GM18951 (cell line): ENCODE measurements at regions not wholly inside any gene's neighbourhood (a gene's known extent, or its start where the extent isn't known, plus 50 kb on each side); places are given as distances from the start of the nearest gene placed in this dataset.

ENCODE experiments used
- POLR2A ChIP-seq: IDR thresholded peaks from 4 replicates; pipeline ENCODE4 v1.6.1; 2011; ENCODE audit warnings: mild to moderate bottlenecking; ENCODE audit not compliant: insufficient read length, insufficient read depth; ENCODE audit errors: extremely low read depth
- in situ Hi-C: fragments of 300-500 bp; cut with MboI; formaldehyde crosslinking; loops from one replicate; pipeline ENCODE4 v1.12.0; 2022; ENCODE audit warnings: low sequenced_read_pairs, mixed read lengths, inconsistent platforms; ENCODE audit not compliant: unreplicated experiment

DNA sequence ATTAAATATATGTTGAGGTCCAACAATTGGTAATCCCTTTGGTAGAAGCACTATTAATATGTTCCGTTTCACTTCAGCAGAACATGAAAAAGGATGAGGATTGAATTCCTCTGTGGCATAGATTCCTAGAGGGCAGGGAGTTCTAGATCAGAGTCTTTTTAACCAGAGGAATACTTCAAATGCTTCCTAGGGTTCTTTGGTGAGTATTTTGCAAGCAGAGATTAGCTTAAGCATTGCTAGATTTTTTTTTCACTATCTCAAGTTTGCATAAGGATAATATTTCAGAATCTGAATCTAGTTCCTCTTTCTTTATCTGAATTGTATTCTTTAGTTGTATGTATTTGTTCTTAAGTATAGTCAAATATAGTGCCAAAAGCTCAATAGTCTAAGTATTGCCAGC is 116.6 kb upstream of the ADAMTSL1 start:
- in situ Hi-C loops: no loop called here
- no peak for TF ChIP-seq POLR2A

DNA sequence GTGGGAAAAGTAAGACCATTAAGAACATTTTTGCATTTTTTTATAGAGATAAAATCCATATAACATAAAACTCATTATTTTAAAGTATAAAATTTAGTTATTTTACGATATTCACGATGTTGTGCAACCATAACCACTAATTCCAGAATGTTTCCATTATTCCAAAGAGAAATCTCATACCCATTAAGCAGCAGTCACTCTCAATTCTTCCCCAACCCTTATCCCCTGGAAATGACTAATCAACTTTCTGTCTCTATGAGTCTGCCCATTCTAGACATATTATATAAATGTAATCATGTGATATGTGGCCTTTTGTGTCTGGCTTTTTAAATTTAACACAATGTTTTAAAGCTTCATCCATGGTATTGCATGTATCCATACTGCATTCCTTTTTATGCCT is 115.6 kb upstream of the ADAMTSL1 start:
- no peak for TF ChIP-seq POLR2A
- in situ Hi-C loops: no loop called here

DNA sequence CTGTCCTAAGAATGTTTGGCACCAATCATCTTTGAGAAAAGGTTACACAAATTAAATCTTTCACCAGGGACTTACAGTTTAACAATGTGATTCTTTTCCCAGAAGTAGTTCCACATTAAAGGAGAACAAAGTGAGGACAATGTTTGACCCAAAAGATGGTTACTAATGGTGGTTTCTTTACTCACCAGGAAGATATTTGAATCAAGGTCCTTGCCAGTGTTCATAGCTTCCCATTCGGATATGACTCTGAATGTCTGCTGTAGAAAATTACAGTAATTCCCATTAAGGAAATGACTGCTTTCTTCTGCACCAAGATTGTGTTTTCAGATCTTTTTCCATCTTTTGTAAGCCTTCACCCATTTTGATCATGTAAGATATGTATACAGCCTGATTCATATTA is 114.6 kb upstream of the ADAMTSL1 start:
- TF ChIP-seq POLR2A: no peak
- in situ Hi-C loops: no loop called here

DNA sequence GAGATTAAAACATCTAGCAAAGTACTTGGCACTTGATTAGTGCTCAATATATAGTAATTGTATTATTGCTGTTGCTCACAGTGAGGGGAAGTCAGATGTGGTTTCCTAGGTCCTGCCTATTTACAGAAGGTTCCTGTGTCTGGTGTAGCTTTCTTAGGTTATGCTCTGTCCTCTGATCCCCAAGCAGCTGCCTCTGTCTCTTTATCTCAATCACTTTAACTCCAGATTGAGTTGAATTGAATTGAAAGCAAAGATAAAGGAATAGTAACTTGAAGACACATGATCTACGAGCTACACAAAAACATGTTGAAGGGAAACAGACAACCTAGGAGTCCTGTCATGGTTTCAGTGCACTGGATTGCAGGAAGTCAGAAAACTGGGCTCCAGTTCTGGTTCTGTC is 113.9 kb upstream of the ADAMTSL1 start:
- no peak for TF ChIP-seq POLR2A
- in situ Hi-C loops: no loop called here

DNA sequence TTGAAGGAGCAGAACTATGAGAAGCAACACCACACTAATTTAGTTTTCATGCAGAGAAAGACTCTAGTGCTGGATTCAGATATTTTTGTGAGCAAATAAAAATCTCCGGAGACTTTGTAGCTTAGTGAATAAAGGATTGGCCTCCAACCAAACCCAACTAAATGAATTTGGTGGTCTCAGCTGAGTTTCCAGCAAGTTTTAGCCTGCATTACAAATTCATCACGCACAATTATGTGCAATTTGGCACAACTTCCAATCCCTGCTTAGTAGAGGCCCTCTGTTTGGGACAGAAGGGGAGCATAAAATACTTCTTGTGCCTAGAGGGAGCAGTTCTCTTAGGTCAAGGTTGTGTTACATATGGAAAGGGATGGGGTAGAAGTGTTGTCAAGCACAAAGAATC is 112.3 kb upstream of the ADAMTSL1 start:
- in situ Hi-C loops: no loop called here

DNA sequence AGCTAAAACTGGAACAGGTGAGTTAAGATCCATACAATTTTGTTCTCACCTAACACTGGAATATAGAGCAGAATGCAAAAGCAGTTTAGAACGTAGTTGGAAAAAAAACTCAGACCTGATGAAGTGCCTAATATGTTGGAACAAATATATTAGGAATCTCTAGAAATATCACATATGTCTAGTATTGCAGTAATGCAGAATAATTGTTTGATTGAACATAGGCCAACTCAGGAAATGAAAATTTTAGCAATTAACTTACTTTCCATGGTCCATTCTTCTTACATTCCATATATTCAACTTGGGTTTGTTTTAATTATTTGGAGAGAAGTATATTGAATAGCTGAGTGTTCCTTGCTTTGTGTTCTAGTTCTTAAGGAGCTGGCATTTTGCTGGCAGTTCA is 111.8 kb upstream of the ADAMTSL1 start:
- in situ Hi-C loops: no loop called here
- no peak for TF ChIP-seq POLR2A

More for the DNA sequence above, 112.3 kb upstream of the ADAMTSL1 start:
- no peak for TF ChIP-seq POLR2A

DNA sequence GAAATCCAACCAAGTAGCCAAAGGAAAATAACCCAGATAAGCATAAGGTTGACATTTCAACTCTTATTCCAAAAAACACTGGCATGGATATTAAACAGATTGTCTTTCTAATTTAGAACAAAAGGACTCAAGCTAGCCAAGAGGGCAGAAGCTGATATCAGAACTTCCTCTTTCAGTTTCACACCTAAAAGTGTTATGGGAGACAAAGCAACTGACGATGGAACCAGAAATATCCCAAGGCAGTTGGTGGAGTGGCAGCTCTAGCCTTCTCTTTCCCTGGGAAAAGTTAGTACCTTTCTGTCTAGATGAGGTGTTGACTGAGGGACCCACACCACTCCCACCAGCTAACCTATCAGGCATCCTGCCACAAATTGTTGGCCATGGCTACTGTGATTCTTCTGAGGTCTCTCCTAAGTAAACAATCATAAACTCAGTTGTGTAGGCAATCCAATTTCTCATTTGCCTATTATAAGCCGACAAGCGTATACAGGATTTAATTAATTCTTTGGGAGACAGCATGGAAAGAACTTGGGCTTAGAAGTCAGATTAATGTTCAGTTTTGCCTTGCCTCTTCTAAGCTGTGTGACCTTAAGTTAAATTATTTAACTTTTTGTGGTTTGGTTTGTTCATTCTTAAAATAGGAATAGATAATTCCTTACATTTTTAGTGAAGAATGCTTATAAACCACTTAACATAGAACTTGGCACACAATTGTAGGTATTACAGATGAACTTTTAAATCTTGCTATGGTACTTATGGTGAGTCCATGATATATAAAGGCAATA is 110.9 kb upstream of the ADAMTSL1 start:
- no peak for TF ChIP-seq POLR2A
- in situ Hi-C loops: no loop called here

DNA sequence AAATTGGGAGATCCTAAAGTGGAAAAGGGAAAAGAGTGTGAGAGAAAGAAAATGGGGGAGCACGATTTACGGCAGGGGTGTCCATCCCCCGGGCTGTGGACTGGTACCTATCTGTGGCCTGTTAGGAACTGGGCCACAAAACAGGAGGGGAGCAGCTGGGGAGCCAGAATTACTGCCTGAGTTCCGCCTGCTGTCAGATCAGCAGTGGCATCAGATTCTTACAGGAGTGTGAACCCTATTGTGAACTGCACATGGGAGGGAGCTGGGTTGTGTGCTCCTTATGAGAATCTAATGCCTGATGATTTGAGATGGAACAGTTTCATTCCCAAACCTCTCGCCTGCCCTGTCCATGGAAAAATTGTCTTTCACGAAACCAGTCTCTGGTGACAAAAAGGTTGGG is 108.3 kb upstream of the ADAMTSL1 start:
- in situ Hi-C loops: no loop called here

DNA sequence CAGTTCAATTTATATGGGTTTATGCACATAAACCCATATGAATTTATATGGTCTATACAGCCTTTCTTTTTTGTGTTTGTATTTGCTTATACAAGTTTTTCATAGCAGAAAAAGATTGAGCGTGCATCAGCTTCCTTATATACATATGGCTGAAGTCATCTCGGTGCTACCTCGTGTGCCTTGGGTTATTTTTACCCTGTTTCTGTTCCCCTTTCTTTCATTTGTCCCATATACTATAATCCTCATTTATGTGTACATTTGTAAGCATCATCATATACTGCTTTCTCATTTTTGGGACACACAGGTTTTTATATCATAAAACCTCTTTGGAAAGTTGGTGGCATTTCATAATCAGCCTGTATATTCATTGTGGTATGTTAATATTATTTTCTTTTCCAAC is 107.8 kb upstream of the ADAMTSL1 start:
- in situ Hi-C loops: no loop called here
- no peak for TF ChIP-seq POLR2A

More for the DNA sequence above, 108.3 kb upstream of the ADAMTSL1 start:
- TF ChIP-seq POLR2A: no peak

DNA sequence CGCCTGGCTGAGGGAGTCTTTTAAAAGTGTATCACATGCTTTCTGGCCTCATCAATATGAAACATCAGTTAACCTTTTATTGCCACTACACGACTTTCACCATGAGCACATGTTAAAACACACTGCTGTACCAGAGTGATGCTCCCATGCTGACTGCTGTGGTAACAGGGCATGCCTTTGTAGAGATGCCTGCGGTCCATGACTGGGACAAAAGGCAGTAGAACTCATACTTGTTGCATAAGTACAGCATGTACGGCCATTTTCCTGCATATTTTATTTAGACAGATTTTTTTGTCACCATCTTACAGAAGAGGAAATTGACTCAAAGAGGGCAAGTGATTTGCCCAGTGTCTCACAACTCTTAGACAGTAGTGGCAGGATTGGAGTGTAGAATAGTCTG is 105.7 kb upstream of the ADAMTSL1 start:
- in situ Hi-C loops: no loop called here
- TF ChIP-seq POLR2A: no peak

DNA sequence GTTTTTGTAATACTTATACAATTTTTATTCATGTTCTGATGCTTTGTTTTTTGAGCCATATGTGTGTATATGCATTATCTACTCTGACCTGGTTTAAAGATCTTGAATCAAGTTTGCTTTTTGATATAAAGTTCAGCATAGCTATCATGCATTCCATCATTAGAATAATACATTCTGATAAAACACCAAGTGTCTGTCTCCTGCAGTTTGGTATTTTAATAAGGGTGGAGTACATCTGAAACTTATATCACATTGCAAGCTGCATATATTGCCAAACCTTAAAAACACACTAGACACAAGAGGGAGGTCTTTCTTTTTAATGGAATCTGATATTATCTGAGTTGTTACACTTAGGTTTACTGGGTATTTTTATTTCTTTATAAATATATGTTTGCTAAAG is 102.8 kb upstream of the ADAMTSL1 start:
- in situ Hi-C loops: no loop called here
- no peak for TF ChIP-seq POLR2A

DNA sequence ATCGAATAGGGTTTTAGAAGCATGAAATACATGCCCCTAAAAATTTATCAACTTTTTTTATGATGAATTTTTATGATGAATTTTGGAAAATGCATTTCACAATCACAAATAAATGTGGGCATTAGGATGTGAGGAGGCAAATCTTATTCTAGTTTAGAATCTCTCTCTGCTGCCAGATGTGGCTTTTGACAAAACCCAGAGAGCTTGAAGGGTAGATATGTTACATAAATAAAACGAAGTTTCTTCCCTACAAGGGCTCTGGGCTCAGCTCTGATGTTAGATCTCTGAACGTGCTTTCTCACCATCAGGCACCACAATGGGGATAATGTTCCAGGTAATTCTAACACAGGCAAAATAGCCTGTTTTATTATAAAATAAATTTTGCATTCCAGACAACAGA is 102.3 kb upstream of the ADAMTSL1 start:
- no peak for TF ChIP-seq POLR2A
- in situ Hi-C loops: no loop called here

DNA sequence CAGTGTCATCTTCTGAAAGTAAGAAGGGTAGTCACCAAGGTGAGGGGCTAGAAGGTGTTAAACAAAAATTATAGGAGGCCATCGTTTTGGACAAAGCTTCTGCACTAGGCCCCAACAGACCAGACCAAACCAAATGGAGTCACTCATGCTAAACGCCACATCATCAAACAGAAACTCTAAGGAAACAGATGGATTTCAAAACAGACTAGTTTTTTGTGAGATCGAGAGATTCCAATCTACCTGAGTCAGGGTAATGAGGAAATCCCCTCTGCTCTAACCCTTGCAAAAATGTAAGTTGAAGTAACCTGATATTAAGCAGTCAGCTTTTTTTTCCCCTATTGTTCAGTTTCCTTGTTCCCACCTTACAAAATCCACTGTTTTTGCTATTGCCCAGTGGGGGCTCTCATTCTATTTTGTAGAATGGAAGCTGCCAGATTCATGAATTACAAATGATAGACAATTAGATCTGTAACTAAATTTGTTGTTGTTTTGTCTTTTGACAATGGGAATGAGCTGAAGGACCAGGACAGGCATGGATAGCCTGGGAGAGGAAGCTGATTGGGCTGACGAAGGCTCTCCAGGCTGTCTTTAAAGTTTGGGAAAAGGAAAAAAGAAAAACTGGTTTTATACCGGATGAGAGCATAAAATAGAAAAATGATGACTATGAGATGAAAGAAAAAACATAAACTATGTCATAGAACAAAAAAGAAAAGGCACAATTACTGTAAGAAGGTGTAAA is 94.7 kb upstream of the ADAMTSL1 start:
- in situ Hi-C loops: no loop called here
- TF ChIP-seq POLR2A: no peak

DNA sequence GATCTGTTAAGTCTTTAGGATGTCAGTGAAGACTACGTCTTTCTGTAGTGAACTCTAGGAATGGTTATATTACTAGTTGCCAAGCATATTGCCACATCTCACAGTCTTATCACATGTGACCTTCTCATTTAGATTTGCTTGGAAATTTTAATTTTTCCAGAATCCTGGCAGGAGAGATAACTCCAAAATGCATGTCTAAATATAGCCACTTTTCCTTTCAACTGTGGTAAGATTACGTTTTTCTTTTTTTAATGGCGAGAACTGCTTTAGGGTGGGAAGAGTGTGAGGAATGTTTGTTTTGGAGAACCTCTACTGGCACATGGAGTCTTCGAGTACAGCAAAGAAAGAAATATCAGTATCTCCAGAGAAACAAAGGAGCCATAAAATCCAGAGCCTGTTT is 91.7 kb upstream of the ADAMTSL1 start:
- TF ChIP-seq POLR2A: no peak
- in situ Hi-C loops: no loop called here

DNA sequence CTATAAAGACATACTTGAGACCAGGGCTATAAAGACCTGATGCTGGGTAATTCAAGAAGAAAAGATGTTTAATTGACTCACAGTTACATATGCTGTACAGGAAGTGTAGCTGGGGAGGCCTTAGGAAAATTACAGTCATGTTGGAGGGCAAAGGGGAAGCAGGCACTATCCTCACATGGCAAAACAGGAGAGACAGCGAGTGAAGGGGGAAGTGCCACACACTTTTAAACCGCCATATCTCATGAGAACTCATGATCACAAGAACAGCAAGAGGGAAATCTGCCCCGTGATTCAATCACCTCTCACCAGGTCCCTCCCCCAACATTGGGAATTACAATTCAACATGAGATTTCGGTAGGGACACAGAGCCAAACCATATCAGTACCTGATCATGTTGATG is 89.9 kb upstream of the ADAMTSL1 start:
- in situ Hi-C loops: no loop called here
- TF ChIP-seq POLR2A: no peak
